ENCODE measurements at regions not wholly inside any gene's neighbourhood (a gene's known extent, or its start where the extent isn't known, plus 50 kb on each side); places are given as distances from the start of the nearest gene placed in this dataset.
"Not testable (repeated sequence)": the region's sequence is repeated elsewhere in the genome, so short reads cannot be mapped to it uniquely, and the experiment has no call there.

DNA sequence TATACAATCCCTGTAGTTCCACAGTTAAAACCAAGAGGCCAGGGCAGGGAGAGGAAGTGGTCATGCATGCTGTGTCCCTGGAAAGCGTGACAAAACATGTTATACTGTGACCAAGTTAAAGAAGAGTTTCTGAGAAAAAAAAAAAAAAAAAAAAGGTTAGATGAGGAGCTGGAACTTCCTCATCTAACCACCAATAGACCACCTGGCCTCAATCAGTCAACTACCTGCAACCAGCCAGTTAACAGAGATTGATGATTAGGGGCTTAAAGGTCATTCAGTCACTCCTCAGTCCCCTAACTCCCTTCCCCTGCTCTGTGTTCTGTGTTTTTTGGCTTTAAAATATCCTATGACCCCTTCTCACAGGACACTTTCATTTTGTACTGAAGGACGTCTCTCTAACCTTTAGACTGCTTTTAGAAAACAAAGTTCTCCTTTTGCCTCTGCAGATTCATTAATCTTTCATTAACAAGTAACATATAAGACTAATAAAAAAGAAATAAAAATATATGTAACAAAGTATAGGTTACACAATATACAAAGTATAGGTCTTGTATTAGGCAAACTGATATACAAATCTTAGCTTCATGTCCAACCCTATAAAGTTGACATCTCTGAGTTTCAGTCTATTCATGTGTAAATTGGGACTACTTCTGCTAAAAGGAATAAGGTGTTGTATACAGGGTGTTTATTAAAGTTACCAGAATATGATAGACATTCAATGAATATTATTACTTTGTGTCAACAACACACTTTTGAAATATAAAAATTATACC lies 179.1 kb upstream of the NDST4 start:
- DNase-seq: peak in 3 of 4 experiments; percentile 7 to 26 (median 14)

DNA sequence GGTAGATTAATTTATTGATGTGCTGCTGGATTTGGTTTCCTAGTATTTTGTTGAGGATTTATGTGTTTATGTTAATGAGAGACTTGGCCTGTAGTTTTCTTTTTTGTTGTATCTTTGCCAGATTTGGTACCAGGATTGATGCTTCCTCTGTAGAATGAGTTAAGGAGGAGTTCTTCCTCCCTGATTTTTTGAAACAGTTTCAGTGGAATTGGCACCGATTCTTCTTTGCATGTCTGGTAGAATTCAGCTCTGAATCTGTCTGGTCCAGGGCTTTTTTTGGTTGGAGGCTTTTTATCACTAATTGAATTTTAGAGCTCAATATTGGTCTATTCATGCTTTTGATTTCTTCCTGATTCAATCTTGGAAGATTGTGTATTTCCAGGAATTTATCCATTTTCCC lies 174.0 kb upstream of the NDST4 start:
- no peak for DNase-seq

DNA sequence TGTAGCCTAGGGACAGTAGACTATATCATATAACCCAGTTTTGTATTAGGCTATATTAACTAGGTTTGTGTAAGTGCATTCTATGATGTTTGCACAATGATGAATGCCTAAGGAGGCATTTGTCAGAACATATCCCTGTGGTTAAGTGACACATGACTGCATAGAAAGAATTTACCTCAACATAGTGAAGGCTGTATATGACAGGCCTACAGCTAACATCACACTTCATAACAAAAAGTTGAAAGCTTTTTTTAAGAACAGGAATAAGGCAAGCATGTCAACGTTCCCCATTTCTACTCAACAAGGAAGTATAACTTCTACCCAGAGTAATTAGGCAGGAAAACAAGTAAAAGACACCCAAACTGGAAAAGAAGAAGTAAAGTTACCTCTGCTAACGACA lies 165.9 kb upstream of the NDST4 start:
- peak; percentile 2 to 61 (median 26) for DNase-seq

DNA sequence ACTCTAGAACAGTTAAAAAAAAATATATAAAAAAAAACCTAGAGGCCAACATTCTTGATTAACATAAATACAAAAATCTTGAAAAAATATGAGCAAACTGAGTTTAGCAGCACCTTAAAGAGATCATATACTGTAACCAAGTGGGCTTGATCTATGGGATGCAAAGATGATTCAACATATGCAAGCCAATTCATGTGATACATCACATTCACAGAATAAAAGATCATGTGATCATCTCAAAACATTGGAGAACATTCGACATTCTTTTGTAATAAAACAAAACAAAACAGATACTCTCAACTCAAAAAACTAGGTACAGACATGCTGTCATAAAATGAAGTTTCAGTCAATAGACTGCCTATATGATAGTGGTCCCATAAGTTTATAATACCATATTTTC lies 165.4 kb upstream of the NDST4 start:
- no peak for DNase-seq

DNA sequence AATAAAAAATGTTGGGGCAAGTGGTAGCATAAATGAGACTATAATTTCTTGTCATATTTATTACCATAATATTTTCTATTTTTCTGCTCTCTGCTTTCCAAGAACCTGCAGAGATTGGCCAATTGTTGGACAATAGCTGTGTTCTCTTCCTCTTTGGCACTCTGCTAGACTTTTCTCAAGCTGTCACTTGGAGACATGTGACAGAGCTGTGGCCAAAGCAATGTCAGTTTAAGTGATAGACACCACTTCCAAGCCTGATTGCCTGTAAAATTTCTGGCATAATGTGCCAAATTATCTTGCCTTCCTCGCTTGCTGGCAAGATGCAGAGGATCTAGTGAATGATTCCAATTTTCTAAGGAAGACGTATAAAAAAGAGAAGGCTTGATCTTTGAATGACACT lies 162.2 kb upstream of the NDST4 start:
- peak; percentile 43 to 74 (median 62) for DNase-seq

DNA sequence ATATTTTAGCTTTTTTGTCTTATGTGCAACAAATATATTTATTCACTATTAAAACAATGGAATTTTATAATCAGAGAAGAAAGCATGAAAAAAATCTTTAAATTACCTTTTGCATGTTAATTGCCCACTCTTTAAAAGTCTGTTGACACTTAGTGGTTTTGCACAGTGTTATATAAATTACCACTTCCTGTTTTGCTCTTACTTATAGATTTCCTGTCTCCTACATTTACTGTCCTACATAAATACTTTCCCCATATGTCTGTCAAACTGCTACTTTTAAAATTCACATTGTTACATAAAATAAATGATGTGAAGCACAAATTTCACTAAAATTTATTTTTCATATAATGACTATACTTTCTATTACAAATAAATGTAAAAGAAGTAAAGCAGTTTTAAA lies 161.1 kb upstream of the NDST4 start:
- DNase-seq: peak in 2 of 4 experiments; percentile 53 to 64

DNA sequence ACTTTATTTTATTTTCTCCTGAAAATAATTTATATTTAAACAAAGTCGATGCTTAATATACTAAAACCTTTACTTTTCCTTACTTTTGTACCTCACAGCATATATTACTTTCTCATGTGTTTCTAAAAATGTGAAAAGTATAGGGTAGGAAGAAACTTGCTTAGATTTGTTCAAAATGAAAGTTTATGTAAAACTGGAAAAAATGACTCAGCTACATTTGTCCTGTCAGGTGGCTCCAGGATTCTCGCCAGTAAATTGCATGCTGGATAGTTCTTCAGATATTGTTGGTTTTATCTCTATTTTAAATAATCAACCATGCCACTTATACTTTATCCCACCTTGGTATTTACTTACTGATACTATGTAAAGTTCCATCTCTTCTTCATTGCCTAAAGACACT lies 159.2 kb upstream of the NDST4 start:
- no peak for DNase-seq

DNA sequence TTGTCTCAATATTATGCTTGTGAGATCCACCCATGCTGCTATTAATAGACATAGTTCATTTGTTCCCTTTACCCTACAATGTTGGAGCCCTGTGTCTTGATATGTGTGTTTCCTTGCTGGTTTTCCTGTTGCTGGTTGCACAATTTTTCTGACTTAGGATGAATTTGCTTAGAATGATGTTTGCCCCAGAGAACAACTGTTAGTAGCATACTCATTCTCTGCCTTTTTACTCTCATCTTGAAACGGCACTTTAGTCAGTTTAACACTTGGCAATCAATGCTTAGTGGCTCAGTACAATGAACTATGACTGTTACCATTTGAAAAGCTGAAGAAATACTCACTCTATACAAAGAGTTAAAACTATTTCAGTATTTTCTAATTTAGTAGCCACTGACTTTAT lies 158.8 kb upstream of the NDST4 start:
- peak in 3 of 4 experiments; percentile 1 to 59 (median 28) for DNase-seq

DNA sequence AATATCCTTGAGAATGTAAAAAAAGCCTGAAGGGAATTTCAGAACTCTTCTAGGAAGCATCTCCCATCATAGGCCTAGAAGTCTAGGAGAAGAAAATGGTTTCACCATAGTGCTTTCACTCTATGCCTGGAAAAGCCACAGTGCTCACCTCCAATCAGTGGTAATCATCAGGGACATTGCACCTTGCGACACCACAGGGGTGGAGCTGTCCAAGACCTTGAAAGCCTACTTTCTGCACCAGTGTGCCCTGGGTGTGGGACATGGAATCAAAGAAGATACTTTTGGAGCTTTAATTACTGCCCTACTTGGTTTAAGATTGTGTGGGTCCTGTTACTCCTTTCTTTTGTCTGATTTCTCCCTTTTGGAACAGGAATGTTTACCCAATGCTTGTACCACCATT lies 146.8 kb upstream of the NDST4 start:
- no peak for DNase-seq

DNA sequence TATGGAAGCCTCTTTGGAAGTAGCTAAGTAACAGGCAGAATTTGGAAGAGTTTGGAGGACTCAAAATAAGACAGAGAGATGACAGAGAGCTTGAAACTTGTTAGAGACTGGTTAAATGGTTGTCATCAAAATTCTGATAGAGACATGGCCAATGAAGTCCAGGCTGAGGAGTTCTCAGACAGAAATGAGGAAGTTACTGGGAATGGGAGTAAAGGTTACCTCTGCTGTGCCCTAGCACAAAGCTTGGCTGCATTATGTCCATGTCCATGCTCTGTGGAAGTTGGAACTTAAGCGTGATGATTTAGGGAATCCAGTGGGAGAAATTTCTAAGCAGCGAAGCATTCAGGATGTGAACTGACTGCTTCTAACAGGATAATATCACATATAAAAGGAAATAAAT lies 146.2 kb upstream of the NDST4 start:
- DNase-seq: peak; percentile 13 to 57 (median 42)

DNA sequence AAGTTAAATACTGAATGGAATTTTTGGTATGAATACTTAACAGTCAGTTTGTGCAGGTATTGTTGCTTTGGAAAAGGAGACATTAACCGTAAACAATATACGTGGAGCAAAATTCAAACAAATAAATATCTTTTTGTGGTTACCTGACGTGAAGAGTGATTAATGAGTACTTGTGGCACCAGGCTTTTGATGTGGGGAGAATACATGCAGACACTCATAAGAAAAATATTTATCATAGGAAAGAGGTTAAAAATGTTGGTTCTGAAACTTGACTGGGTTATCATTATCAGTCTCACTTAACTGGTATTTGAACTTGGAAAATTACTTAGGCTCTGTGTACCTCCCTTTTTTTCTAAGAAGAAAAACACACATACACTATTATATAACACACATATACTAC lies 136.4 kb upstream of the NDST4 start:
- no peak for DNase-seq

DNA sequence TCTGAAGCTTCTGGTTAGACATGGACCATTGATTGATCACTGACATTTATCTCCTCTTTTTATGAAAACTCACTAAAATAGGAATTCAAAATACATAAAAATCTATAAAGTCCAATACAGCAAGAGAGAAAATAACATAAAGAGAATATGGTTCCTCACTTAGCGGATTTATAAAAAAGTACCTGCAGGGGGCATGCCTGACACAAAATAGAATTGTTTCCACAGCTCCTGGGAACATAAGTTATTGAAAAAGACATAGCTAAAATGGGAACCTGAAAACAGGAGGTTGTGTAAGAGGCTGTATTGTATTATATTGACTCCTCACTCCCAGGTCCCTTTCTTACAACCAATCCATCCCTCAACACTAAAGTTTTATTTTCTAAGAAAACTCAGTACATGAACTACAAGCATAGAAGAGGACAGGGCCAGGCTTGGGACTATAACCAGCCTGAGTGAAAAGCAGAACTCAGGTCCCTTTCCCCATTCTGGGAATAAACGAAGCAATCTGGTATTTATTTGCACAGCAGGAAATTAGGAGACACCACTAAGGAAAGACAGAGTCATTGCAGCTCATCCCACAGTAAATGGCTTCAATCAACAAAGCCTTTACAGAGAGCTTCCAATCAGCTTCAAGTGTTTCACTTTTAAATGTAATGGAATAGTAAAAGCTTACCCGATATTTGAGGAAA lies 121.1 kb upstream of the NDST4 start:
- DNase-seq: peak; percentile 58 to 80 (median 66)

DNA sequence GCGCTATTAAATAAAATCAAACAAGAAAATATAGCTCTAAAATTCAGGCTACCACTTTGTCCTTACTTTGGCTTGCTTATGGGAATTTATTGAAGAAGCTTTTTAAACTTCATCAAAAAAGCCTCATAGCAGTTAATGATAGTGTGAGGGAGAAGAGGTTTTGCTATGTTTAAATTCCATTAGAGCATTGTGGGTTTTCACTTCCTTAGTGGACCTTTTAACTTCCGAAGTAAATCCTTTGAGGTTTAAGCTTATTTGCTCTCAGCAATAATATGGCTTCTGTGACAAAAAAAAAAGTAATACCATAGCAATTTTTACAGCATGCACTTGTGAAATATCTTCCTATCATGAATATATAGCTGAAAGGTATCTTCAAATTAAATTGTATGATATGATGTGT lies 120.2 kb upstream of the NDST4 start:
- peak in 2 of 4 experiments; percentile 13 to 23 for DNase-seq

DNA sequence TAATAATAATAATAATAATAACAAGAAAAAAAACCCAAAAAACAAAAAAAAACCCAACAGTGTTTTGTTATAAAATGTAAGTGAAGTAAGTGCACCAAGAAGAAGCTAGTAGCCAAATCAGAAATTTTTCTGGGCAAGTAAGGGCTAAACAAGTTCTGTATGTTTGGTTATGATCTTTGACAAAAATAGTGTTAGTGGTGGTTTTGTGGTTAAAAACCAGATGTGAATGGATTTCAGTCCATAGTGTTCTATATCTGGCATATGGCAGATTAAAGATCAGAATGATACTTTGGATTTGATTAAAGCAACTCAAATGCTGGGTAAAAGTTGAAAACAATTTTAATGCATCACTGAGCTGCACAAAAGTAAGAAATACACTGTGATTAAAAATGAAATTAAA lies 116.5 kb upstream of the NDST4 start:
- DNase-seq: no peak

DNA sequence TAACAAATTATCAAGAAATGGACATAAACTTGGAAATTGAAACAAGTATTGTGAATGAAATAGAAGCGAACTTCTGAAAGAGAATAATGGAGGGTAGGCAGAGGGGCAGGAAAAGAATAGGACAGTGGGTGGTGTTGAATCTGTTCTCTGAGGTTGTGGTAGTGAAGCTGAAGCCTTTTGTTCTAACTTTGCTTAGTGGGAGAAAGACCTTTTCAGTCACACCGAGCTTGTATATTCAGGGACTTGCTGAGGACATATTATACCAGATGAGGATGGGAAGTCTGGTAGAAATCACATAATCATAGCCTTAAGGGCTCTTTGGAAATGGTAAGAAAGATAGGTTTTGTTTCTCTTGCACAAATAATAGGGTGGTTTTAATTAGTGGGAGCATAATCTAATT lies 115.4 kb upstream of the NDST4 start:
- DNase-seq: no peak

DNA sequence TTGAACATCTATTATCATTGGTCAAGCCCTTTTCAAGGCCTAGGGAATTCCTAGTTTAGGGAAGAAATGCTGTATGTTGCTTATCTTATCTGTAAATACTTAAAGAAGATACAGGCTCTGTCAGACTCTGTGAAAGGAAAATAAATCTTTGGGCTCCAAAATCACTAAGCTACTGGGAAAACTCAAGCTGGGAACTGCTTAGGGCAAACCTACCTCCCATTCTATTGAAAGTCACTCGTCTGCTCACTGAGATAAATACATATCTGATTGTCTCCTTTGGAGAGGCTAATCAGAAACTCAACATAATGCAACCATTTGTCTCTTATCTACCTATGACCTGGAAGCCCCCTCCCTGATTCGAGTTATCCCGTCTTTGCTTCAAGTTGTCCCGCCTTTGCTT lies 108.6 kb upstream of the NDST4 start:
- DNase-seq: no peak

DNA sequence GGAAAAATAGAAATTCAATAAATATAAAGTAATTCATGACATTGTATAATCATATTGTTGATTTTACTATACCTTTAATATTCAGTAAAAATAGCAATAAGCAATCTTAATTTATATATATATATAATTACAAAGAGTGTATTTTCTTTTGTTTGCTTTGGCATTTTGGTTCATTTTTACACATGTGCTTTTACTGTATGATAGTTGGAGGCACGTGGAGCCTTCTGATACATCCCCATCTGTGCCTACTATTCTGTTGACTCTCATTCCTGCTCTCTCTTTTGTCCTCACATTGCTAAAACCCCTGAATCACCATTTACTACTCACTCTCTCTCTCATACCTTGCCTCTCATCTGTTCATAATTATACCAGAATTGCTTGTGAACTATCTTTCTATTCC lies 106.4 kb upstream of the NDST4 start:
- DNase-seq: no peak

DNA sequence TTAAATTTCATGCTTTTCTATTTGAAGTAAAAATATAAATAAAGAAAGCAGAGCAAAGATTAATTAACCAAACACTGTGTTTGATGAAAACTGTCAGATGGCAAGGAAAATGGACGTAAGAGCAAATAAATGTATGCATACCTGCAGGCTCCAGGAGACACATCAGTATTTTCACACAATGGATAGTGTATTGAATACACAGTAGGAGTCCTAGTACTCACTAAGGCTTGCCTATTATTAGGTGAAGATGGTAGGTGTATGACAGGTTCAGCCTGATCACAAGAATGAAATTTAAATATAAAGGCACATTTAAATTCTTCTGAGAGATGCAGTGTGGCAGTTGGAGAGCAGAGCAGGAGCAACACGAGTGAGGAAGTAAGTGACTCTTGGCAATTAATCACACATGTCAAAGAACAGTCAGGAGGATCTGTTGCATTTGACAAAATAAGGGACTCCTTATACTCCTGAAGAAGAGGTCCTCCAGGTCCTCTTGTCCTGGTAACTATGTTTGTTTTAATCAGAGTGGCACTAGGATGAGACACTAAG lies 106.0 kb upstream of the NDST4 start:
- no peak for DNase-seq

DNA sequence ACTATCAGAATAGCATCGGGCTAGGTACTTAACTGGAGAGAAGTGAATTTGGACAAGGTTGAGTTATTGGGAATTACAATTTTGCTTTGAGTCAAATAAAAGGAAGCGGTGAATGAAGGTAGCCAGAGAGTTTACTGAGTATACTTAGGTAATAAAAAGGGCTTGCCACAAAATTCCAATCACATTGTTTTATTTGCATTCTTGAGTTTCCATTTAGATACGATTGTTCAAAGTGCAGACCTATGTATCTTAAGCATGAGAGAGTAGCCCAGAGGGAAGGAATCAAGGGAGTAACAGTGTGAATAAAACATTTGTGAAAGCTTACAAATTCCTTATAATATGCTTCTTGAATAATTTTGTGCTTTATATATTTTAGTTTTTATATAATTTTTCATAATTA lies 102.5 kb upstream of the NDST4 start:
- no peak for DNase-seq

DNA sequence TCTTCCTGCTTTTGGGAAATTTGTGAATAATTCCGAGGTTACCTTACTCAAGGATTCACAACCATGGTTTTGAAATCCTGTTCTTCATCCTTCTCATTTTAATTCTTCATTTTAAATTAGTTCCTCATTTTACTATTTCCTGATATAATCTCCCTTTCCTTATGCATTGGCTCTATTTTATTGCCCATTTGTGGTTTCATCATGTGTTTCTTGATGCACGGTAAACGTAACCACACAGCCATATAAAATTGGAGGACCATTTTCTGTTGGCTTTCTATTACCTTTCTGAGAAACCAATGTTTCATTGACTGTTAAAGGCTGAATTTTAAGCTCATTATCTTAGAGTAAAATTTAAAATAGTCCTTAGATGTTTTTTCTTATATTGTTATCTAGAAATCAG lies 100.3 kb upstream of the NDST4 start:
- no peak for DNase-seq

DNA sequence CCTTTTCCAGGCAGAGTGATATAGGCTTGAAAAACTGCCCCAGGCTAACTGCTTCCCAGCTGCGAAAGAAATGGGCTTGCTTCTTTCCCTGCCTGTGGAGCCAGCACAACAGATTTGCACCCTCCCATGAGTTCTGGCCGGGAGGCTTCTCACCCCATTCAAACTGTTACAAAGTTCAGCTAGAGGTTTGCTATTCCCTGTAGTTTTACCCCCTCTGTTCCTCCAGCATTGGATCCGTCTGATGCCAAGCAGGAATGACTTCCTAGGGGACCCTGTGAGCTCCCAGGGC lies 87.6 kb upstream of the NDST4 start:
- DNase-seq: no peak

DNA sequence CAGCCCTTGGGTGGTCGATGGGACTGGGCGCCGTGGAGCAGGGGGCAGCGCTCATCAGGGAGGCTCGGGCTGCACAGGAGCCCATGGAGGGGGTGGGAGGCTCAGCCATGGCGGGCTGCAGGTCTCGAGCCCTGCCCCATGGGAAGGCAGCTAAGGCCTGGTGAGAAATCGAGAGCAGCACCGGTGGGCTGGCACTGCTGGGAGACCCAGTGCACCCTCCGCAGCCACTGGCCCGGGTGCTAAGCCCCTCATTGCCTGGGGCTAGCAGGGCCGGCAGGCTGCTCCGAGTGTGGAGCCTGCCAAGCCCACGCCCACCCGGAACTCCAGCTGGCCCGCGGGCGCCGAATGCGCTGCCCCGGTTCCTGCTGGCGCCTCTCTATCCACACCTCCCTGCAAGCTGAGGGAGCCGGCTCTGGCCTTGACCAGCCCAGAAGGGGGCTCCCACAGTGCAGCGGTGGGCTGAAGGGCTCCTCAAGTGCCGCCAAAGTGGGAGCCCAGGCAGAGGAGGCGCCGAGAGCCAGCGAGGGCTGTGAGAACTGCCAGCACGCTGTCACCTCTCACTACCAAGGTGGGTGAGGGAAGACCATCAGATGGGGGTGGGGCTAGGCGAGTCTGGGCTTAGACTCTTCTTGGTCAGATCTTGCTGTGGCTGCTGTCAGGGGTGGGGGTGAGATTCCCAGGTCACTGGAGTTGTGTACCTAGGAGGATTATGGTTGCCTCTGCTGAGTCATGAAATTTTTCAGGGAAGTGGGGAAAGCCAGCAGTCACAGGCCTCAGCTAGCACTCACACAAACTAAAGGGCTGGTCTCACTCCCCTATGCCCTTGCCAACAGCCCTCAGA lies 87.0 kb upstream of the NDST4 start:
- DNase-seq: not testable (repeated sequence)

DNA sequence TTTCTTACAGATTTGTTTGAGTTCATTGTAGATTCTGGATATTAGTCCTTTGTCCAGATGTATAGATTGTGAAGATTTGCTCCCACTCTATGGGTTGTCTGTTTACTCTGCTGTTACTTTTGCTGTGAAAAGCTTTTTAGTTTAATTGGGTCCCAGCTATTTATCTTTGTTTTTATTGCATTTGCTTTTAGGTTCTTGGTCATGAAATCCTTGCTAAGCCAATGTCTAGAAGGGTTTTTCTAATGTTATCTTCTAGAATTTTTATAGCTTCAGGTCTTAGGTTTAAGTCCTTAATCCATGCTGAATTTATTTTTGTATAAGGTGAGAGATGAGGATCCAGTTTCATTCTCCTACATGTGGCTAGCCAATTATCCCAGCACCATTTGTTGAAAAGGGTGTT lies 81.2 kb upstream of the NDST4 start:
- not testable (repeated sequence) for DNase-seq
